ENCODE measurements at regions not wholly inside any gene's neighbourhood (a gene's known extent, or its start where the extent isn't known, plus 50 kb on each side); places are given as distances from the start of the nearest gene placed in this dataset.

GRCh38 chr9:88287972-88288371 is 100.3 kb upstream of the SPIN1 start:
- no peak overlapping the region for H3K27ac ChIP-seq (ENCODE audit: low read depth in 1 of 2, low read length in 2 of 2)
- H3K36me3 ChIP-seq (ENCODE audit: insufficient read depth, low read length), result no peaks in the 10 kb centered on the region
- H3K4me1 Mint-ChIP-seq (ENCODE audit: low read depth), result no peaks in the 10 kb centered on the region
- TF ChIP-seq CTCF (IDR thresholded peaks at IDR 0.05), result no peak
- H3K27me3 ChIP-seq (ENCODE audit: control insufficient read depth in 1 of 2, insufficient read depth in 2 of 2, low read length in 2 of 2), result no peaks in the 10 kb centered on the region
- no peaks in the 10 kb centered on the region for H3K4me1 ChIP-seq (ENCODE audit: insufficient read depth, low read length)
- H3K27me3 Mint-ChIP-seq, result no peaks in the 10 kb centered on the region
- no peak overlapping the region for H3K4me3 Mint-ChIP-seq
- H3K9me3 ChIP-seq (ENCODE audit: control insufficient read depth in 1 of 2, insufficient read depth in 1 of 2, low read length in 2 of 2), result peaks cover 0 to 8% of the 10 kb centered on the region in 2 experiments
- no peaks in the 10 kb centered on the region for H3K36me3 Mint-ChIP-seq (ENCODE audit: low read depth)
- ChIA-PET CTCF (no interaction called here), POLR2A (no interaction called here)
- intact Hi-C loops (cut with DNase I, micrococcal nuclease), result no loop called here
- DNase-seq, result no peak
- no peak overlapping the region for H3K27ac Mint-ChIP-seq
- no peak for ATAC-seq (ENCODE audit: poor library complexity)
- no peaks in the 10 kb centered on the region for H3K9me3 Mint-ChIP-seq
- H3K4me3 ChIP-seq (ENCODE audit: low read length), result no peak overlapping the region

GRCh38 chr9:88280816-88281382 is 107.3 kb upstream of the SPIN1 start:
- Mint-ChIP-seq H3K36me3 (ENCODE audit: low read depth) (no peaks in the 10 kb centered on the region), H3K4me3 (no peak overlapping the region), H3K4me1 (ENCODE audit: low read depth) (peaks cover 10% of the 10 kb centered on the region), H3K27me3 (no peaks in the 10 kb centered on the region), H3K27ac (no peak overlapping the region), H3K9me3 (no peaks in the 10 kb centered on the region)
- no peak for ATAC-seq (ENCODE audit: poor library complexity)
- DNase-seq, result no peak
- Histone ChIP-seq H3K9me3 (ENCODE audit: control insufficient read depth in 1 of 2, insufficient read depth in 1 of 2, low read length in 2 of 2) (peaks cover 0 to 15% of the 10 kb centered on the region in 2 experiments), H3K27ac (ENCODE audit: low read depth in 1 of 2, low read length in 2 of 2) (no peak overlapping the region), H3K4me1 (ENCODE audit: insufficient read depth, low read length) (peaks cover 7% of the 10 kb centered on the region), H3K36me3 (ENCODE audit: insufficient read depth, low read length) (no peaks in the 10 kb centered on the region), H3K4me3 (ENCODE audit: low read length) (no peak overlapping the region), H3K27me3 (ENCODE audit: control insufficient read depth in 1 of 2, insufficient read depth in 2 of 2, low read length in 2 of 2) (no peaks in the 10 kb centered on the region)
- intact Hi-C loops (cut with DNase I, micrococcal nuclease), result no loop called here
- POLR2A ChIA-PET, result no interaction called here
- CTCF ChIA-PET, result no interaction called here
- TF ChIP-seq CTCF (IDR thresholded peaks at IDR 0.05), result no peak

GRCh38 chr9:88278036-88278435 is 110.2 kb upstream of the SPIN1 start:
- Histone ChIP-seq H3K36me3 (ENCODE audit: insufficient read depth, low read length) (no peaks in the 10 kb centered on the region), H3K9me3 (ENCODE audit: control insufficient read depth in 1 of 2, insufficient read depth in 1 of 2, low read length in 2 of 2) (peaks cover 0 to 7% of the 10 kb centered on the region in 2 experiments), H3K27me3 (ENCODE audit: control insufficient read depth in 1 of 2, insufficient read depth in 2 of 2, low read length in 2 of 2) (no peaks in the 10 kb centered on the region), H3K4me1 (ENCODE audit: insufficient read depth, low read length) (peaks cover 7% of the 10 kb centered on the region), H3K27ac (ENCODE audit: low read depth in 1 of 2, low read length in 2 of 2) (no peak overlapping the region), H3K4me3 (ENCODE audit: low read length) (no peak overlapping the region)
- DNase-seq (no peak), ATAC-seq (ENCODE audit: poor library complexity) (no peak)
- no peaks in the 10 kb centered on the region for H3K36me3 Mint-ChIP-seq (ENCODE audit: low read depth)
- H3K4me1 Mint-ChIP-seq (ENCODE audit: low read depth), result peaks cover 10% of the 10 kb centered on the region
- POLR2A ChIA-PET, result no interaction called here
- no peaks in the 10 kb centered on the region for H3K27me3 Mint-ChIP-seq
- intact Hi-C loops (cut with DNase I, micrococcal nuclease), result no loop called here
- TF ChIP-seq CTCF (IDR thresholded peaks at IDR 0.05), result no peak
- no peaks in the 10 kb centered on the region for H3K9me3 Mint-ChIP-seq
- CTCF ChIA-PET, result no interaction called here
- H3K27ac Mint-ChIP-seq, result no peak overlapping the region
- no peak overlapping the region for H3K4me3 Mint-ChIP-seq
